ENCODE measurements at regions not wholly inside any gene's neighbourhood (a gene's known extent, or its start where the extent isn't known, plus 50 kb on each side); places are given as distances from the start of the nearest gene placed in this dataset.

DNA sequence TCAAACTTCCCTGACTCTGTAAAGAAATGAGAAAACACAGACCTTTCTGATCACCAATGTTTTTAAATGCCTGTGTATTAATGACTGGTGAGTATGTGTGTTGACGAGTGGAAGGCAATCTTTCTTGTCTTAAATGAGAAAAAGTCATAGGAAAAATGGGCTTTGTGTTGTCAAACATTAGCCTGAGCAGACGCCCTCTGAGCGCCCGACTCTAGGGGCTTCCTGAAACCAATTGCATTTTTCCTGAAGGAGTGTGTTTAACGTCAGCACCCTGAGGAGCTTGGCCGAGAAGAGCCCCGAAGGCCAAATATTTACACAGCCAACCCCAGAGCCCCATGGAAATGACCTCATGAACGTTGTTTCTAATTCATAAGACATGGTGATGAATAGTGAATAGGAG lies 154.3 kb downstream of the PHF2 start:
- no peak for DNase-seq (ENCODE audit: low read depth in 3 of 3, low spot score in 1 of 3)

- no peak for DNase-seq (ENCODE audit: low read depth in 3 of 3, low spot score in 1 of 3)
Observed at GRCh38 chr9:93730217-93730616, 153.8 kb downstream of the PHF2 start.

Data from stimulated activated CD4-positive, alpha-beta T cell treated with anti-CD3 and anti-CD28 coated beads, TNF-alpha, amount 100 ng/mL, for 1 hour (primary cell).